ENCODE measurements at regions not wholly inside any gene's neighbourhood (a gene's known extent, or its start where the extent isn't known, plus 50 kb on each side); places are given as distances from the start of the nearest gene placed in this dataset.

DNA sequence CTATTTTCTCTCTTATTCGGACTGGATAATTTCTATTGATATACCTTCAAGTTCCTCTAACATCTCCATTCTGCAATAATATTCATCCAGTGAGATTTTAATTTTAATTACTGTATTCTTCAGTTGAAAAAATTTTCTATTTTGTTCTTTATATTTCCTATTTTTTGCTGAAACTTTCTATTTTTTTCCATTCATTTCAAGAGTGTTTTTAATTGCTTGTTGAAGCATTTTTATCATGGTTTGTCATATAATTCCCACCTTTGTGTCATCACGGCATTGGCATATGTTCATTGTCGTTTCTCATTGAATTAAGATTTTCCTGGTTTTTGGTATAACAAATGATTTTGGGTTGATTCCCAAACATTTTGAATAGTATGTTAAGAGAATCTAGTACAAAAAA, 214.9 kb upstream of the HDDC2 start:
- CTCF ChIA-PET: no interaction called here
- DNase-seq (ENCODE audit: low spot score): no peak
- H3K27ac Mint-ChIP-seq: no peak overlapping the region
- H3K9me3 Mint-ChIP-seq: peaks cover 34% of the 10 kb centered on the region
- ATAC-seq: no peak
- TF ChIP-seq GTF2I (CRISPR knock-in tag; conservative IDR thresholded peaks at IDR 0.05) (no peak), ATF2 (CRISPR knock-in tag; IDR thresholded peaks at IDR 0.05; ENCODE audit: borderline replicate concordance, low read depth) (no peak), ZBTB21 (CRISPR knock-in tag; IDR thresholded peaks at IDR 0.05; ENCODE audit: borderline replicate concordance) (no peak), OVOL2 (CRISPR knock-in tag; IDR thresholded peaks at IDR 0.05; ENCODE audit: borderline replicate concordance) (no peak), NFE2L1 (CRISPR knock-in tag; IDR thresholded peaks at IDR 0.05) (no peak), FOXK1 (CRISPR knock-in tag; IDR thresholded peaks at IDR 0.05) (no peak), ARID4B (CRISPR knock-in tag; IDR thresholded peaks at IDR 0.05; ENCODE audit: borderline replicate concordance) (no peak), IRF2 (CRISPR knock-in tag; IDR thresholded peaks at IDR 0.05; ENCODE audit: borderline replicate concordance, low read depth) (no peak), STAT6 (CRISPR knock-in tag; conservative IDR thresholded peaks at IDR 0.05; ENCODE audit: low read depth) (no peak), CTCF (IDR thresholded peaks at IDR 0.05) (no peak), NFATC4 (CRISPR knock-in tag; IDR thresholded peaks at IDR 0.05) (no peak), ATF1 (CRISPR knock-in tag; IDR thresholded peaks at IDR 0.05) (no peak), NR3C1 (CRISPR knock-in tag; conservative IDR thresholded peaks at IDR 0.05; ENCODE audit: low read depth) (no peak), NR2C2 (CRISPR knock-in tag; IDR thresholded peaks at IDR 0.05) (no peak), TP53 (CRISPR knock-in tag; IDR thresholded peaks at IDR 0.05) (no peak), RORB (CRISPR knock-in tag; IDR thresholded peaks at IDR 0.05) (no peak)
- TF ChIP-seq, protein P1, sequence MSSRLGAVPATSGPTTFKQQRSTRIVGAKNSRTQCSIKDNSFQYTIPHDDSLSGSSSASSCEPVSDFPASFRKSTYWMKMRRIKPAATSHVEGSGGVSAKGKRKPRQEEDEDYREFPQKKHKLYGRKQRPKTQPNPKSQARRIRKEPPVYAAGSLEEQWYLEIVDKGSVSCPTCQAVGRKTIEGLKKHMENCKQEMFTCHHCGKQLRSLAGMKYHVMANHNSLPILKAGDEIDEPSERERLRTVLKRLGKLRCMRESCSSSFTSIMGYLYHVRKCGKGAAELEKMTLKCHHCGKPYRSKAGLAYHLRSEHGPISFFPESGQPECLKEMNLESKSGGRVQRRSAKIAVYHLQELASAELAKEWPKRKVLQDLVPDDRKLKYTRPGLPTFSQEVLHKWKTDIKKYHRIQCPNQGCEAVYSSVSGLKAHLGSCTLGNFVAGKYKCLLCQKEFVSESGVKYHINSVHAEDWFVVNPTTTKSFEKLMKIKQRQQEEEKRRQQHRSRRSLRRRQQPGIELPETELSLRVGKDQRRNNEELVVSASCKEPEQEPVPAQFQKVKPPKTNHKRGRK (CRISPR knock-in tag; IDR thresholded peaks at IDR 0.05; ENCODE audit: borderline replicate concordance): no peak
- TF ChIP-seq, protein P2, sequence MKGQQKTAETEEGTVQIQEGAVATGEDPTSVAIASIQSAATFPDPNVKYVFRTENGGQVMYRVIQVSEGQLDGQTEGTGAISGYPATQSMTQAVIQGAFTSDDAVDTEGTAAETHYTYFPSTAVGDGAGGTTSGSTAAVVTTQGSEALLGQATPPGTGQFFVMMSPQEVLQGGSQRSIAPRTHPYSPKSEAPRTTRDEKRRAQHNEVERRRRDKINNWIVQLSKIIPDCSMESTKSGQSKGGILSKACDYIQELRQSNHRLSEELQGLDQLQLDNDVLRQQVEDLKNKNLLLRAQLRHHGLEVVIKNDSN (CRISPR knock-in tag; IDR thresholded peaks at IDR 0.05): no peak
- TF ChIP-seq, protein P3, sequence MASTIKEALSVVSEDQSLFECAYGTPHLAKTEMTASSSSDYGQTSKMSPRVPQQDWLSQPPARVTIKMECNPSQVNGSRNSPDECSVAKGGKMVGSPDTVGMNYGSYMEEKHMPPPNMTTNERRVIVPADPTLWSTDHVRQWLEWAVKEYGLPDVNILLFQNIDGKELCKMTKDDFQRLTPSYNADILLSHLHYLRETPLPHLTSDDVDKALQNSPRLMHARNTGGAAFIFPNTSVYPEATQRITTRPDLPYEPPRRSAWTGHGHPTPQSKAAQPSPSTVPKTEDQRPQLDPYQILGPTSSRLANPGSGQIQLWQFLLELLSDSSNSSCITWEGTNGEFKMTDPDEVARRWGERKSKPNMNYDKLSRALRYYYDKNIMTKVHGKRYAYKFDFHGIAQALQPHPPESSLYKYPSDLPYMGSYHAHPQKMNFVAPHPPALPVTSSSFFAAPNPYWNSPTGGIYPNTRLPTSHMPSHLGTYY (CRISPR knock-in tag; IDR thresholded peaks at IDR 0.05): no peak
- POLR2A ChIA-PET: no interaction called here
- peaks cover 8% of the 10 kb centered on the region for H3K4me1 Mint-ChIP-seq
- no peaks in the 10 kb centered on the region; the same call in 1 of the 2 replicates for H3K27me3 Mint-ChIP-seq (ENCODE audit: low read depth)
- peaks cover 21% of the 10 kb centered on the region for H3K36me3 Mint-ChIP-seq
- H3K4me3 Mint-ChIP-seq: no peak overlapping the region

All from WTC11 (cell line).